Muscle layer of duodenum (tissue), 2 donors: ENCODE measurements at regions not wholly inside any gene's neighbourhood (a gene's known extent, or its start where the extent isn't known, plus 50 kb on each side); places are given as distances from the start of the nearest gene placed in this dataset.

Source experiments
- H3K27ac ChIP-seq: one replicate; pipeline ENCODE4 v1.7.0; 2013; ENCODE audit warnings: mild to moderate bottlenecking, low read length
- H3K27me3 ChIP-seq: one replicate; pipeline ENCODE4 v1.7.0; 2013; ENCODE audit warnings: low read depth, mild to moderate bottlenecking, control low read depth, low read length
- H3K36me3 ChIP-seq, 2 donors: one replicate each; pipeline ENCODE4 v1.7.0; 2013; ENCODE audit warnings: low read length in 2 of 2, control low read depth in 1 of 2, mild to moderate bottlenecking in 1 of 2; ENCODE audit not compliant: insufficient read depth in 2 of 2, control insufficient read depth in 1 of 2
- H3K4me1 ChIP-seq, 2 donors: one replicate each; pipeline ENCODE4 v1.7.0; 2013; ENCODE audit warnings: low read length in 2 of 2, mild to moderate bottlenecking in 2 of 2, control low read depth in 1 of 2, moderate library complexity in 1 of 2; ENCODE audit not compliant: insufficient read depth in 2 of 2, control insufficient read depth in 1 of 2
- H3K4me3 ChIP-seq, 2 donors: one replicate each; pipeline ENCODE4 v1.7.0; 2013; ENCODE audit warnings: low read length in 2 of 2, low read depth in 1 of 2, mild to moderate bottlenecking in 1 of 2
- H3K9me3 ChIP-seq, 2 donors: one replicate each; pipeline ENCODE4 v1.7.0; 2013; ENCODE audit warnings: low read length in 2 of 2, control low read depth in 1 of 2, mild to moderate bottlenecking in 1 of 2; ENCODE audit not compliant: control insufficient read depth in 1 of 2
- donor health status: healthy.

DNA sequence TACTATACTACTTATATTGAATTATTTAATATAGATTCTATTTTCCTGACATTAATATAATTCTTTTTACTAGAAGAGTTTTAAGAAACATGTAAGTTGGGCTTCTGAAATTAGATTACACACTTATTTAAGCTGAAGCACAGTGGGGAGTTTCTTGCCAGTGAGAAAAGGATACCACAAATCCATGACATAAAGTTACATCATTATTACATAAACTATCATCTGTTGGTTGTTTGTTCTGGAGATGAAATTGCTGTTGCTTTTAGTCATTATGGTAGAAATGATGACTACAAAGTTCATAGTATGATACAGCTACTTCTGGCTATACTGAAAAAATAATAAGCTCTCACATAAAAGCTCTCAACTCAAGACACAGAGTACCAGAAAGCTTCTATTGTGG, 880.4 kb downstream of the PCDH18 start:
- no peaks in the 10 kb centered on the region for H3K4me1 ChIP-seq
- H3K27me3 ChIP-seq, result no peaks in the 10 kb centered on the region
- H3K36me3 ChIP-seq, result no peaks in the 10 kb centered on the region
- H3K9me3 ChIP-seq, result no peaks in the 10 kb centered on the region
- no peak overlapping the region for H3K4me3 ChIP-seq
- no peak overlapping the region for H3K27ac ChIP-seq

DNA sequence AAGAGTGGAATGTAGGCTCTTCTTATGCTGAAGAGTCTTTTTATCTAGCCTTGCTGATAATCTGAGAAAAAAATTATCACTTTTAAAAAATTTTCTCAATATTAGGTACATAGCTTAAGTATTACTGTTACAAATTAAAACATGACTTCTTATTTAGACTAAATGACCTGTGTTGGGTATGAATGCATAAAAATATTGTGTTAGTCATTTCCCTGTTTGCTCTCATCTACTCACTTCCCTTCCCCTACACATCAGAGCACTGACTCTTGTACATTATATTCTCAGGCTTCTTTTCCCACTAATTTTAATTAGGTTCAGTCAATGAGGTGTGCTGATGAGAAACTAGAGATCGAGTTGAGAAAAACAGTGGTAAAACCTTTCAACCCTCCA, 881.0 kb downstream of the PCDH18 start:
- Histone ChIP-seq H3K4me3 (no peak overlapping the region), H3K36me3 (no peaks in the 10 kb centered on the region), H3K9me3 (no peaks in the 10 kb centered on the region), H3K4me1 (no peaks in the 10 kb centered on the region), H3K27ac (no peak overlapping the region), H3K27me3 (no peaks in the 10 kb centered on the region)

DNA sequence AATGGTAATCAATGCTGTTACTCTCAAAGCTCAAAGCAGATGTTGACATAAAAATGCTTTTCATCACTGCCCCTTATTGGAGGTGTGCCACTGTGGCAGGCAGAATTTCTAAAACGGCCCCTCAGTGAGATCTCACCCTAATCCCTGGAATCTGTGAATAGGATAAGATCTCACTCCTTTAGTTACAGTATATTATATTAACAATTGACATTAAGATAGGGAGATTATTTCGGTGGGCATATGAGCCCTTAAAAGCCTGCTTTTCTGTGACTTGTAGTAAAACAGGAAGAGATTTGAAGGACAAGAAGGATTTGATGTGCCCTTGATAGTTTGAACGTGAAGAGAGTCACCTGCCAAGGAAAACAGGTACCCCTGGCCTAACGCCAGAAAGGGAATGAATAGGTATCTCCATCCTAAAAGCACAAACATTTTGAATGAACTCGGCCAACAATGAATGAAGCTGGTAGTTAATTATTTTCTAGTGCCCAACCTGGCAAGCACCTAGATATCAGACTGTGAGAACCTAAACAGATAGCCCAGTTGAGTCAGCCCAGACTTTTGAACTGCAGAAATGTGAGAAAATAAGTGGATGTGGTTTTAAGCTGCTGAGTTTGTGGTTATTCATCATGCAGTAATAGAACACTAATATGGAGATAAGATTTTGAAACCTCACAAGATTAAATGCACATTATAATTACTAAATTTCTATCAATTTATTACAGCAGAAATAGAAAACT, 881.6 kb downstream of the PCDH18 start:
- no peak overlapping the region for H3K4me3 ChIP-seq
- no peaks in the 10 kb centered on the region for H3K27me3 ChIP-seq
- H3K27ac ChIP-seq, result no peak overlapping the region
- no peaks in the 10 kb centered on the region for H3K9me3 ChIP-seq
- H3K36me3 ChIP-seq, result no peaks in the 10 kb centered on the region
- no peaks in the 10 kb centered on the region for H3K4me1 ChIP-seq

DNA sequence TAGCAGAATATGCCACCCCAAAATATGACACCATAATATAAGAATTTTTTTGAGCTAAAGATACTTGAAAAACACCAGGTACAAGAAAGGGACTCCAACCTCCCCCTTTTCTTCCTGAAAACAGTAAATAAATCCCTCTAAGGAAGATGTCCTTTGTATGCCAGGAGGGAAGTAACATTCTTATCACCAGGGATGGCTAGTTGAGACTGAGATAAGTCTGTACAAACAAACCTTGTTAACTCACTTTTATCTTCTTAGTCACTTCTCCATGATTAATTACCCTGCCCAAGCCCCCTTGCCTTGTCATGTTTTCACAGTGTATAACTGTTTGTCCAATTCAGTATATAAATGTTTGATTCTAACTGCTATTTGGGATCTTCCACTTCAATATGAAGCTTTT, 888.0 kb downstream of the PCDH18 start:
- no peaks in the 10 kb centered on the region for H3K4me1 ChIP-seq
- no peaks in the 10 kb centered on the region for H3K9me3 ChIP-seq
- no peaks in the 10 kb centered on the region for H3K27me3 ChIP-seq
- H3K36me3 ChIP-seq, result no peaks in the 10 kb centered on the region
- no peak overlapping the region for H3K27ac ChIP-seq
- no peak overlapping the region for H3K4me3 ChIP-seq

DNA sequence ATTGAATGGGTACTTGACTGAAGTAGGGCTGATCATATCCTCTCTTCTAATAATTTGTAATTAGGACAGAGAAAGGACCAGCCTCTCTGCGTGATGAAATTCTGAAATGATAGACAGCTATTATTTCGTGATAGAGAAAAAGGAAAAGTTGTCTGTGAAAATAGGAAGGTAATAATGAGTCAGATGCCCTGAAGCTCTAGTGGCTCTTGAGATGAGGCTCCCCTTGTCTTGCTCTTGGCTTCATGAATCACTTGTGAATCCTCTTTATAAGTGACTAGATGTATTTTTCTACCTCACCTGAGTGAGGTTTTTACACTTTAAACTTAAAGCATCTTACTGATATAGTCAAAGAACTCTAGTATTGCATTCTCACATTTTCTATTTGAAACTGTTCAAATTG, 888.9 kb downstream of the PCDH18 start:
- Histone ChIP-seq H3K36me3 (no peaks in the 10 kb centered on the region), H3K9me3 (no peaks in the 10 kb centered on the region), H3K4me3 (no peak overlapping the region), H3K4me1 (no peaks in the 10 kb centered on the region), H3K27ac (no peak overlapping the region), H3K27me3 (no peaks in the 10 kb centered on the region)

DNA sequence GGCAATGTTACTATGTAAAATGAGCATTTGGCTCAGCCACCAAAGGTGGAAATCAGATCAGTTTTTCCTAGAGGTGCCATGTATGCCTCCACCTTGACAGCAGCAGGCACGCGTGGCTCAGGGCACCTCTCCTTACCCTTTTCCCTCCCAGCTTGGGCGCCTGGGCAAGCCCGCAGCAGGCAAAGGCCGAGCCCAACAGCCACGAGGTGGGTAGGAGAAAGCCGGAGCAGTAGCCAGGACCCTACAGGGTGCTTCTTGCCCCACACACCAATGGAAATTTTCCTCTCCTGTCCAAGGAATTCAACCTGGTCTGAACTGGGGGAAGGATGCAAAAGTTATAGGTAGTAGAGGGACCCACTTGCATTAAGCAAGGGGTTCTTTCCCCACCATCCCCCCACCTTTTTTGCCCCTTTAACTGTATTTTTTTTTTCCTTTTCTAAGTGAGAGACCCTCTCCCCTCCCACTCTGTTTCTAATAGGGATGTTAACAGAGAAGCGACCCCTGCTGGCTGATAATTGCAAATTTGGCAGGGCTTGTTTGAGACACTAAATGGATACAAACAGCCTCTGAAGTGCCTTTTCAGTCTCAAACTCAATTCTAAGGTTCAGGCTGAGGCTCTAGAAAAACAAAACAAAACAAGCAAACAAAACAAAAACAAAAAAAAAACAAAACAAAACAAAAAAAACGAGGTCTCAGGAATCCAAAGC, 895.1 kb downstream of the PCDH18 start:
- Histone ChIP-seq H3K36me3 (no peaks in the 10 kb centered on the region), H3K4me1 (no peaks in the 10 kb centered on the region), H3K4me3 (no peak overlapping the region), H3K27ac (no peak overlapping the region), H3K27me3 (no peaks in the 10 kb centered on the region), H3K9me3 (no peaks in the 10 kb centered on the region)

DNA sequence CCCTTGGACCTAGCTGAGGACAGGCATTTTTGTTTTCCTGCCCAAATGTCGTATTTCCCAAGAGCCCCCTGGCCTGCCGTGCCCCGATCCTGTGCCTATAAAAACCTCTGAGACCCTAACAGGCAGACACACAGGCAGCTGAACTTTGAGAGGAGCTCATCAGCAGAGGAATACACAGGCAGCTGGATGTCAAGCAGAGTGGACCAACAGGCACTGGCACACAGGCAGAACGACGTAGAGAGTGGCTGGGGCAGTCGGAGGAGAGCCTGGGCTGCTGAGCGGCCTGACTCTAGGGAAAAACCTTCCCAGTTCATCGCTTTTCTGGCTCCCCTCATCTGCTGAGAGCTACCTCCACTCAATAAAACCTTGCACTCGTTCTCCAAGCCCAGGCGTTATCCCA, 896.1 kb downstream of the PCDH18 start:
- no peaks in the 10 kb centered on the region for H3K4me1 ChIP-seq
- no peaks in the 10 kb centered on the region for H3K36me3 ChIP-seq
- H3K9me3 ChIP-seq, result no peaks in the 10 kb centered on the region
- no peaks in the 10 kb centered on the region for H3K27me3 ChIP-seq
- no peak overlapping the region for H3K27ac ChIP-seq
- no peak overlapping the region for H3K4me3 ChIP-seq

DNA sequence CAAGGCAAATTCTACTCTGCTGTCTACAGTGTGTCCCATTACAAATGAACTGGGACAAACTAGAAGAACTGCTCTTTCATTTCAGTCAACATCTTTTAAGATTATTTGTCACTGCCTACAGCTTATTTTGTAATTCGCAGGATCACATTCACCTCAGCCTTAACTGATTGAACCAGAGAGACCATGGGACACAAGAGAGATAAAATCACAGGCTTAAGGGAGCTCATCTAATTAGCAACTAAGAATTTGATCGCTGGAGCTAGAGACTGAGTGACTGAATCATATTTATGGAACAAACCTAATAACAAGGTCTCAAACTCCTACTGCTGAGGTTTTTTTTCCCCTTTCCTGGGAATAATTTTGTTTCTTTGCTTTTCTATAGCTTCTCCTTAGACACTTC, 898.2 kb downstream of the PCDH18 start:
- H3K4me3 ChIP-seq, result no peak overlapping the region
- H3K4me1 ChIP-seq, result no peaks in the 10 kb centered on the region
- H3K27me3 ChIP-seq, result no peaks in the 10 kb centered on the region
- no peak overlapping the region for H3K27ac ChIP-seq
- H3K36me3 ChIP-seq, result no peaks in the 10 kb centered on the region
- H3K9me3 ChIP-seq, result no peaks in the 10 kb centered on the region

DNA sequence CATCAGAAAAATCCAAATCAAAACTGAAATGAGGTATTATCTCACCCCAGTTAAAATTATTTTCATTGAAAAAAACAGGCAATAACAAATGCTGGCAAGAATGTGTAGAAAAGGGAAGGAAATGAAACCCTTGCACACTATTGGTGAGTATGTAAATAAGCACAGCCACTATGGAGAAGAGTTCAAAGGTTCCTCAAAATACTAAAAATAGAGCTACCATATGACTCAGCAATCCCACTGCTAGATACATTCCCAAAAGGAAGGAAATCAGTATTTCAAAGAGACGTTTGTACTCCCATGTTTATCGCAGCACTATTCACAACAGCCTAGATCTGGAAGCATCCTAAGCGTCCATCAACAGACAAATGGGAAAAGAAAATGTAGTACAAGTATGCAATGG, 932.4 kb downstream of the PCDH18 start:
- Histone ChIP-seq H3K4me3 (no peak overlapping the region), H3K27ac (no peak overlapping the region), H3K9me3 (peaks cover 0 to 3% of the 10 kb centered on the region in 2 donors), H3K4me1 (no peaks in the 10 kb centered on the region), H3K27me3 (no peaks in the 10 kb centered on the region), H3K36me3 (no peaks in the 10 kb centered on the region)

DNA sequence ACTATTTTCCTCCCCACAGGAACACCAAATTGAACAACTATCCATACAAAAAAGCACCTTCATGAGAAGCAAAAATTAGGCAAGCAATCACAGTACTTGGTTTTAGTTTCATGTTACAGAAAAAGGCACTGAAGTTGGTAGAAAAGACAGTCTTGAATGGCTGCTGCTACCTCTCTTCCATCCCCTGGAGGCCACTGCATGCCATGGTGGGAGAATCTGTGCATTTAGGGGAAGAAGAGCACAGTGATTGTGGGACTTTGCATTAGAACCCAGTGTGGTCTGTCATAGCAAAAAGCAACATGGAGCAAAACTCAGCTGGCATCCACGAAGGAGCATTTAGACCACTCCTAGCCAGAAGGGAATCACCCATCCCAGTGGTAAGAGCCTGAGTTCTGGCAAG, 941.9 kb downstream of the PCDH18 start:
- no peaks in the 10 kb centered on the region for H3K4me1 ChIP-seq
- H3K9me3 ChIP-seq, result no peaks in the 10 kb centered on the region
- H3K4me3 ChIP-seq, result no peak overlapping the region
- H3K27me3 ChIP-seq, result no peaks in the 10 kb centered on the region
- H3K36me3 ChIP-seq, result no peaks in the 10 kb centered on the region
- no peak overlapping the region for H3K27ac ChIP-seq

DNA sequence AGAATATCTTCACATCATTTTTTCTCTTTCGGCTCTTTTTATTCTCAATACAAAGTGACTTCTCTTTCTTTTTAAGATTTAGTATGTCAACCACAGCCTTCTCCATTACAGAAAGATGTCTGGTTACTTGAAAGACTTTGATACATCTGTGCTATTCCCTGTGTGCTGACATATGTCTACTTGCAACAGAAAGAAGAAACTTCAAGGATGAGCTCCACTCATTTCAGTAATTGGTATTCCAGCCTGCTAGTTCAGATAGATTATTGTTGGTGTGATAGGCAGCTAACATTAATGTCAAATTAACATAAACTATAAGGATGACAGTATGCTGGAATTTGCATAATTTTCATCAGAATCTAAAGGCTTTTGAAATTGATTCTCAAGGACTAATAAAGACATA, 948.7 kb downstream of the PCDH18 start:
- Histone ChIP-seq H3K36me3 (no peaks in the 10 kb centered on the region), H3K4me3 (no peak overlapping the region), H3K4me1 (no peaks in the 10 kb centered on the region), H3K27ac (no peak overlapping the region), H3K9me3 (no peaks in the 10 kb centered on the region), H3K27me3 (no peaks in the 10 kb centered on the region)

DNA sequence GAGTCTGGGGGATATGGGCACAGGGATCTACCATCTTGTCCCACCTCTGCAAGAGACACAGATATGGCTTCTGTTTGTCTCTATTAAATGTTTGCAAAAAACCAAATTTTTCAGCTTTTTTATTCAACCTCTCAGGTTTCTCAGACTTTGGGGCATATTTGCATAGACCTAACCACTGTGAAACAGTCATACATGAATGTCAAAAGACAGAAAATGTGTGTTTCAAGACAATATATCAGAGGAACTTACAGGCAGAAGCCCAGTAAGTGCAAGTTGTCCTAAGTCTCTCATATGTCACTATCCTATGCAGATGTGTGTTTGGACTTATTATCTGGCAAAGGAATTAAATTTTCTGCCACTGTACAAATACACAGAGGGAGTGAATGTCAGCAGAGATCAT, 951.2 kb downstream of the PCDH18 start:
- H3K4me1 ChIP-seq, result no peaks in the 10 kb centered on the region
- no peaks in the 10 kb centered on the region for H3K27me3 ChIP-seq
- no peaks in the 10 kb centered on the region for H3K9me3 ChIP-seq
- H3K4me3 ChIP-seq, result no peak overlapping the region
- no peak overlapping the region for H3K27ac ChIP-seq
- H3K36me3 ChIP-seq, result no peaks in the 10 kb centered on the region
